Adrenal gland (tissue), 5 donors: ENCODE measurements at regions not wholly inside any gene's neighbourhood (a gene's known extent, or its start where the extent isn't known, plus 50 kb on each side); places are given as distances from the start of the nearest gene placed in this dataset.

Experiments
- CTCF ChIP-seq, 6 experiments: fragments of 450-650 bp in 4 of 6; fragments of 200-600 bp in 2 of 6; sonication (generic) in 1 of 6; IDR thresholded peaks; 1 replicate in 5 of 6; 2 replicates in 1 of 6; pipeline versions ENCODE4 v1.5.1 to v1.8.0; 2016 to 2021; ENCODE audit warnings: antibody characterized with exemption in 6 of 6, mild to moderate bottlenecking in 2 of 6, moderate library complexity in 1 of 6
- POLR2A ChIP-seq, 2 donors: fragments of 450-650 bp; IDR thresholded peaks; one replicate each; pipeline ENCODE4 v1.6.1; 2017; ENCODE audit warnings: antibody characterized with exemption in 2 of 2, mild to moderate bottlenecking in 2 of 2, moderate library complexity in 1 of 2
- donor health status: DM: no; HTN: no; CAD: no.

- TF ChIP-seq CTCF (IDR thresholded peaks at IDR 0.05) (no peak), POLR2A (IDR thresholded peaks at IDR 0.05) (no peak)
These were observed 405.0 kb downstream of the DNAJB9 start for GRCh38 chr7:108974641-108975040.
